GM23248 (cell line): ENCODE measurements at regions not wholly inside any gene's neighbourhood (a gene's known extent, or its start where the extent isn't known, plus 50 kb on each side); places are given as distances from the start of the nearest gene placed in this dataset.

Source experiments
- DNase-seq: peaks from one replicate; pipeline ENCODE4 v3.0.0-alpha.2; 2015
- H2AFZ ChIP-seq: fragments of 200-600 bp; sonication (generic); 2 replicates; pipeline ENCODE4 v1.6.1; 2016; ENCODE audit warnings: antibody characterized with exemption
- H3F3A ChIP-seq: fragments of 200-600 bp; sonication (generic); 2 replicates; pipeline ENCODE4 v1.6.1; 2016; ENCODE audit warnings: mild to moderate bottlenecking, antibody characterized with exemption, mixed run types; ENCODE audit not compliant: insufficient read depth
- H3K27ac ChIP-seq: fragments of 200-600 bp; sonication (generic); 2 replicates; pipeline ENCODE4 v1.5.1; 2016; ENCODE audit warnings: mild to moderate bottlenecking
- H3K27me3 ChIP-seq: fragments of 200-600 bp; sonication (generic); replicated peaks from 2 replicates; pipeline ENCODE4 v1.6.1; 2016; ENCODE audit warnings: mild to moderate bottlenecking; ENCODE audit not compliant: insufficient read depth
- H3K36me3 ChIP-seq: fragments of 200-600 bp; sonication (generic); 2 replicates; pipeline ENCODE4 v1.6.1; 2016; ENCODE audit warnings: low read depth, mild to moderate bottlenecking
- H3K4me1 ChIP-seq: fragments of 200-600 bp; sonication (generic); 2 replicates; pipeline ENCODE4 v1.6.1; 2016; ENCODE audit warnings: mild to moderate bottlenecking; ENCODE audit not compliant: insufficient read depth
- H3K4me2 ChIP-seq: fragments of 200-600 bp; sonication (generic); one replicate; pipeline ENCODE4 v1.6.1; 2016; ENCODE audit warnings: mild to moderate bottlenecking; ENCODE audit not compliant: unreplicated experiment
- H3K4me3 ChIP-seq: fragments of 200-600 bp; sonication (generic); 2 replicates; pipeline ENCODE4 v1.5.1; 2016; ENCODE audit warnings: mild to moderate bottlenecking
- H3K79me2 ChIP-seq: fragments of 200-600 bp; sonication (generic); 2 replicates; pipeline ENCODE4 v1.6.1; 2016; ENCODE audit warnings: mild to moderate bottlenecking; ENCODE audit not compliant: insufficient read depth
- H3K9ac ChIP-seq: fragments of 200-600 bp; sonication (generic); 2 replicates; pipeline ENCODE4 v1.6.1; 2016; ENCODE audit warnings: mild to moderate bottlenecking
- H3K9me2 ChIP-seq: fragments of 200-600 bp; sonication (generic); 2 replicates; pipeline ENCODE4 v1.6.1; 2016; ENCODE audit warnings: mixed run types, mild to moderate bottlenecking, moderate library complexity; ENCODE audit not compliant: insufficient read depth
- H3K9me3 ChIP-seq: fragments of 200-600 bp; sonication (generic); one replicate; pipeline ENCODE4 v1.6.1; 2017; ENCODE audit warnings: low read depth
- H4K20me1 ChIP-seq: fragments of 200-600 bp; sonication (generic); 2 replicates; pipeline ENCODE4 v1.6.0; 2016; ENCODE audit not compliant: insufficient read depth
- EZH2 ChIP-seq: fragments of 200-600 bp; sonication (generic); IDR thresholded peaks from 2 replicates; pipeline ENCODE4 v1.6.1; 2018; ENCODE audit warnings: antibody characterized with exemption, mild to moderate bottlenecking; ENCODE audit not compliant: insufficient read depth, poor library complexity, severe bottlenecking
- EZH2phosphoT487 ChIP-seq: fragments of 200-600 bp; sonication (generic); IDR thresholded peaks from 2 replicates; pipeline ENCODE4 v1.6.1; 2018; ENCODE audit warnings: antibody characterized with exemption, moderate library complexity, mild to moderate bottlenecking, low read depth; ENCODE audit not compliant: insufficient read depth
- WGBS, 2 experiments: methylation state at CpG; one replicate each; pipeline ENCODE4 v1.1.6; 2015 to 2017; ENCODE audit warnings: low lambda C conversion rate in 2 of 2, low coverage in 1 of 2; ENCODE audit errors: missing lambda C conversion rate in 2 of 2; 5-methylcytosine and 5-hydroxymethylcytosine counted together
- in situ Hi-C: fragments of 300-500 bp; cut with MboI; formaldehyde crosslinking; loops from 2 replicates; pipeline ENCODE4 v1.15.0; 2020

DNA sequence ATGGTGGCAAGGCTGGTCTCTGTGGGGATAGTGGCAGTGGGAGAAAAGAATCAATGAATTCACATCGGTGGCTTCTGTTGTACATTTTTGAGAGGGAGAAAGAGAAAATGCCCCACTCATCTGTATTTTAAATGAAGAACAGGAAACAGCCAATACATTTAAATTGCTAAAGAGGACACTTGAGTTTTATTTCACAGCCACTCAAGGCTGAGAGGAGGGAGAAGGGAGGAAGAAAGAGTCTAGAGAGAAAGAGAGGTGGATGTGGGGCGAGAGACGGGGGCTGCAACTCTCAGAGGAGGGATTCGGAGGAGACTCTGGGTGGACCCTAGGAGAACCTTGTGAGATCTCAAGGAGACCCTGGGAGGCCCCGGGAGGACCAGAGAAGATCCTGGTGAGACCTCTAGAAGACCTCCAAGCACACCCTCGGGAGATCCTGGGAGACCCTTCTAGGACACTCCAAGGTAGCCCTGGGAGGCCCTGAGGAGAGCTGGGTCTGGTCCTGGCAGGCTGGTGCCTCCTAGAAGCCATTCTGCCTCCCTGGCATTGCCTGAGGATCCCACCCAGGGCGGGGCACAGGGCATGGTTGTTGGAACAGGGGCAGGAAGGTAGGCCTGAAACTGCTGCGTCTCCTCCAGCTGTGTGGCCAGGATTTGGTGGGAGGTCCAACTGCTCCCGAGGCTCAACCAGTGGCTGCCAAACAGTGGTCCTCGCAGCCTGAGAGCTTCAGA, 91.0 kb upstream of the SHISAL1 start:
- no peak overlapping the region for H3K4me3 ChIP-seq
- DNase-seq, result no peak
- TF ChIP-seq EZH2phosphoT487 (no peak), EZH2 (no peak)
- no peak overlapping the region for H2AFZ ChIP-seq
- H3K9me3 ChIP-seq, result no peaks in the 10 kb centered on the region
- no peaks in the 10 kb centered on the region for H4K20me1 ChIP-seq
- H3K27ac ChIP-seq, result no peak overlapping the region
- 69 to 73% methylated on average over 10 of the region's 10 CpGs for WGBS, 2 experiments
- peaks cover 1% of the 10 kb centered on the region; the same call in 1 of the 2 replicates for H3K27me3 ChIP-seq
- no peak overlapping the region for H3K9ac ChIP-seq
- no peaks in the 10 kb centered on the region for H3F3A ChIP-seq
- H3K79me2 ChIP-seq, result no peaks in the 10 kb centered on the region
- no peaks in the 10 kb centered on the region for H3K36me3 ChIP-seq
- no peaks in the 10 kb centered on the region for H3K9me2 ChIP-seq
- H3K4me1 ChIP-seq, result no peaks in the 10 kb centered on the region
- in situ Hi-C loops, result no loop called here
- no peak overlapping the region for H3K4me2 ChIP-seq

DNA sequence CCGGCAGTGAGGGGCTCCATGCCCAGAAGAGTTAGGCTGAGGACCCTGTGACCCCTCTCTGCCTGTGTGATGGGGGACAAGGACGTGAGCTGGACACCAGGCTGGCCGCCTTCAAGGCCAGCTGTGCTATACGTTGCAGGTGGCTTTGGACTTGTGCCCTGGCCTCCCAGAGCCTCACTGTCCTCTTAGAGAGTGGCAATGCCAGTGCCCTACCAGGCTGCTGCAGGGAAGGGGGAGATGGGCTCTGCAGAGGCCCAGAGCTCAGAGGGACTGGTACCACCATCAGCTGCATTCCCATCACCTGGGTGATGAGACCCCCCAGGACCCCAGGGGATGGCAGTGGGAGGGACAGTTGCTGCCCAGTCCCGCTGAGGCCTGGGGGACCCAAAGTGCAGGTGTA, 90.4 kb upstream of the SHISAL1 start:
- Histone ChIP-seq H3K9me3 (no peaks in the 10 kb centered on the region), H3F3A (no peaks in the 10 kb centered on the region), H3K4me2 (no peak overlapping the region), H3K36me3 (no peaks in the 10 kb centered on the region), H3K27me3 (peaks cover 4% of the 10 kb centered on the region; the same call in 1 of the 2 replicates), H3K9me2 (no peaks in the 10 kb centered on the region), H3K79me2 (no peaks in the 10 kb centered on the region), H2AFZ (no peak overlapping the region), H3K4me1 (no peaks in the 10 kb centered on the region), H3K4me3 (no peak overlapping the region), H3K27ac (no peak overlapping the region), H3K9ac (no peak overlapping the region), H4K20me1 (no peaks in the 10 kb centered on the region)
- 68 to 79% methylated on average over 5 of the region's 5 CpGs for whole genome bisulfite sequencing, 2 experiments
- in situ Hi-C loops, result no loop called here
- no peak for TF ChIP-seq EZH2phosphoT487
- no peak for TF ChIP-seq EZH2
- DNase-seq, result no peak

DNA sequence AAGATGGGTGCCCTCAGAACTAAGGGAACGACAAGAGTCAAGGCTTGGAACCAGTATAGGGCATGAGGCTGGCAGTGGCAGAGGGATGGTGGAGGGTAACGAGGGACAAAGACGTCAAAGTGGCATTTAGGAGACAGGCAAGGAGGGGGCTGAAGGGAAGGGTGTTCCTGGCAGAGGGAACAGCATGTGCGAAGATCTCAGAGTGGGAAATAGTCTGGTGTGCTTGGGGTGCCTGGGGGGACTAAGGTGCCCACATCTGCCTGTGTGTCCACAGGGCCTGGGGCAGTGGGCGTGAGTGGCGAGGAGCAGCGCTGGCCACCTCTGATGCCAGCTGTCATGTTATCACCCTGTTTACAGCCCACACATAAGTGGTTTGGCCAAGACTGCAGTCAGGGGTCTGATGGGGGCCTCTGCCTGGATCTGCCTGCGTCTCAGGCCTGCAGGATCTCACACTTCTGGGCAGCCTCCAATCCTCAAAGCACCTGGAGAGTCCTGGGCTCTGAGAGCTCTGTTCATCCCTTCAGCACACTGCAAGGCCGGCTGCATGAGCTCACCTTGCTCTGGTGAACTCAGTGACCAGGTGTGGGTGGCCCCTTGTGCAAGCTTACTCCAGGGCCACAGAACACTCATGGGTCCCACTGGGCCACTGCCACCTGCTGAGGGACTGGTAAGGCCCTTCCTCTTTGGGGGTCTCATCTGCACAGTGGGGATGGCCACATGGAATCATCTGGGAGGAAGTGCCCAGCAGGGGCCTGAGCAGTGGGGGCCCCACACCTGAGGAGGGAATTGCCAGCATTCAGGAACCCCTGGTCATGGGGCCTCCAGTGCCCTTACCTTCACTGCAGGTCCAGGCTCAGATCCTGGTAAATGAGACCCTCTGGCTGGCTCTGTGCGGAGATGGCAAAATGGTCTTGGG, 89.7 kb upstream of the SHISAL1 start:
- H3K4me3 ChIP-seq, result no peak overlapping the region
- H3F3A ChIP-seq, result no peaks in the 10 kb centered on the region
- H3K9me3 ChIP-seq, result no peaks in the 10 kb centered on the region
- peaks cover 4% of the 10 kb centered on the region; the same call in 1 of the 2 replicates for H3K27me3 ChIP-seq
- H4K20me1 ChIP-seq, result no peaks in the 10 kb centered on the region
- no peak for DNase-seq
- no peak overlapping the region for H3K27ac ChIP-seq
- H3K9ac ChIP-seq, result no peak overlapping the region
- H3K4me2 ChIP-seq, result no peak overlapping the region
- H3K9me2 ChIP-seq, result no peaks in the 10 kb centered on the region
- no peaks in the 10 kb centered on the region for H3K36me3 ChIP-seq
- H3K4me1 ChIP-seq, result no peaks in the 10 kb centered on the region
- 77 to 78% methylated on average over 10 of the region's 10 CpGs for WGBS, 2 experiments
- in situ Hi-C loops, result no loop called here
- TF ChIP-seq EZH2phosphoT487, result no peak
- TF ChIP-seq EZH2, result no peak
- no peak overlapping the region for H2AFZ ChIP-seq
- H3K79me2 ChIP-seq, result no peaks in the 10 kb centered on the region

DNA sequence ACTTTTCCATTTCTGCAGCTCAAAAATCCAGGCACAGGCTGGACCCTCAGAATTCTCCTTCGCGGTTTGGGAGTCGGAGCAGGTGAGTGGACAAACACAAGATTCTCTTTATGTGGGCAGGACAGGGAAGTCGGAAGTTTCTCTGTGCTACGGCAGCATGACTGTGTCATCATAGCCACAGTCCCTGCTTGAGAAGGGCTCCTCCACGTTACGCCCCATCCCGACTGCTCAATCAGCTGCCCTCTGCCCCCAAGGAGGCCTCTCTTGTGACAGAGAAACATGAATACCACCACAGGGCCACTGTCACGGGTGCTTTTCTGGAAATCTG, 89.0 kb upstream of the SHISAL1 start:
- WGBS, 2 experiments, result 71 to 83% methylated on average over 9 of the region's 9 CpGs
- in situ Hi-C loops, result no loop called here

More for the DNA sequence above, 89.0 kb upstream of the SHISAL1 start:
- no peak overlapping the region for H3K4me3 ChIP-seq
- no peaks in the 10 kb centered on the region for H3K4me1 ChIP-seq
- H4K20me1 ChIP-seq, result no peaks in the 10 kb centered on the region
- TF ChIP-seq EZH2phosphoT487 (no peak), EZH2 (no peak)
- no peak overlapping the region for H2AFZ ChIP-seq
- no peaks in the 10 kb centered on the region for H3K79me2 ChIP-seq
- no peak for DNase-seq
- peaks cover 4% of the 10 kb centered on the region; the same call in 1 of the 2 replicates for H3K27me3 ChIP-seq
- no peak overlapping the region for H3K9ac ChIP-seq
- H3K9me3 ChIP-seq, result no peaks in the 10 kb centered on the region
- H3K9me2 ChIP-seq, result no peaks in the 10 kb centered on the region
- H3K27ac ChIP-seq, result no peak overlapping the region
- no peaks in the 10 kb centered on the region for H3K36me3 ChIP-seq
- no peaks in the 10 kb centered on the region for H3F3A ChIP-seq
- H3K4me2 ChIP-seq, result no peak overlapping the region
